Ectodermal cell (in vitro differentiated cells): ENCODE measurements at regions not wholly inside any gene's neighbourhood (a gene's known extent, or its start where the extent isn't known, plus 50 kb on each side); places are given as distances from the start of the nearest gene placed in this dataset.

Experiments
- H3K27ac ChIP-seq: 2 replicates; pipeline ENCODE4 v1.7.0; 2013; ENCODE audit warnings: mild to moderate bottlenecking, low read depth, low read length; ENCODE audit not compliant: insufficient read depth, poor library complexity, severe bottlenecking
- H3K27me3 ChIP-seq: 2 replicates; pipeline ENCODE4 v1.7.0; 2013; ENCODE audit warnings: mild to moderate bottlenecking, low read length; ENCODE audit not compliant: insufficient read depth, control insufficient read depth, poor library complexity, severe bottlenecking
- H3K36me3 ChIP-seq: one replicate; pipeline ENCODE4 v1.7.0; 2013; ENCODE audit warnings: low read length; ENCODE audit not compliant: control insufficient read depth, insufficient read depth
- H3K4me1 ChIP-seq: one replicate; pipeline ENCODE4 v1.7.0; 2013; ENCODE audit warnings: low read length; ENCODE audit not compliant: control insufficient read depth, insufficient read depth
- H3K4me3 ChIP-seq: 2 replicates; pipeline ENCODE4 v1.7.0; 2013; ENCODE audit warnings: low read depth, low read length, control low read depth; ENCODE audit not compliant: insufficient read depth
- H3K9me3 ChIP-seq: 2 replicates; pipeline ENCODE4 v1.7.0; 2013; ENCODE audit warnings: mild to moderate bottlenecking, low read length, moderate library complexity; ENCODE audit not compliant: control insufficient read depth
- WGBS, 2 experiments: methylation state at CpG; one replicate each; pipeline ENCODE4 v1.1.7; 2013; ENCODE audit warnings: missing lambda C conversion rate in 2 of 2; 5-methylcytosine and 5-hydroxymethylcytosine counted together

DNA sequence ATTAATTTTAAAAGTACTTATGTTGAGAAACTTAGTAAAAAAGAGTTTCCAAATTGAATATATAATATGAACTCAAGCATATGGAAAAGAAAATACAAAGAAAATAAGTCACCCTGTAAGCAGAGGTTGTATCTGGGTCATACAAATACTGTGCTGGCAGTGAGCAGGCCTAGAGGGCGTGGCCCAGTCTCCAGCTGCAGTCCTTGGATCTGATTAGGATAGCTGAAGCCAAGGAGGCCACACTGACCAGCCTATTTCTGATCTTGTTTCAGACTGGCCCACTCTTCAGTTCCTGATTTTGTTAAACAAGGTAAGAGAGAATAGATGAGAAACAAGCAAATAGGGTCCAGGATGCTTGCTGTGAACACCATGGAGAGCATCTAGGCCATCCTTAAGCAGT is 228.8 kb downstream of the EPM2A start:
- H3K4me3 ChIP-seq: no peak overlapping the region
- H3K4me1 ChIP-seq: no peaks in the 10 kb centered on the region
- H3K27ac ChIP-seq: no peak overlapping the region
- H3K27me3 ChIP-seq: no peaks in the 10 kb centered on the region
- no peaks in the 10 kb centered on the region for H3K9me3 ChIP-seq
- H3K36me3 ChIP-seq: no peaks in the 10 kb centered on the region
- 92 to 96% methylated on average over 1 of the region's 1 CpG for whole genome bisulfite sequencing, 2 experiments

DNA sequence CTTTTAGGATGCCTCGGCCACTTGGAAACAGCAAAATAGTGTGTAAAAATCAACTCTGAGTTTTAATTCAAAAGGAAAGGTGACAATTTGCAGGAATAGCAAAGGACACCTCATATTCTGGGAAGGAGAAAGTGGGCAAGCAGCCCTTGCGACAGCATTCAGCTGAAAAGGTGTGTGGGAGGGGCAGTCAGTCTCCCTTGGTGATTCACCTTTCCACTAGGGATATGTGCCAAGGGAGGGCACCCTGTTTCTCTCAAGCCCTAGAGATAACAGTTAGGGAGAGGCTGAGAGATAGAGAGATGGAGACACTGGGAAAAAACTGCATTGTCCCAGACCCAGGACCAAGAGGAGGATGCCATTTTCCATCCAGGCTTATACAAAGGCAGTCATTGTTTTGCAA is 228.1 kb downstream of the EPM2A start:
- Histone ChIP-seq H3K4me1 (no peaks in the 10 kb centered on the region), H3K9me3 (no peaks in the 10 kb centered on the region), H3K27me3 (no peaks in the 10 kb centered on the region), H3K4me3 (no peak overlapping the region), H3K36me3 (no peaks in the 10 kb centered on the region), H3K27ac (no peak overlapping the region)
- WGBS, 2 experiments: 97 to 100% methylated on average over 2 of the region's 2 CpGs

GRCh38 chr6:145508107-145508506 is 227.2 kb downstream of the EPM2A start:
- 83 to 100% methylated on average over 1 of the region's 1 CpG for WGBS, 2 experiments

GRCh38 chr6:145517492-145517891 is 217.8 kb downstream of the EPM2A start:
- Histone ChIP-seq H3K36me3 (no peaks in the 10 kb centered on the region), H3K27me3 (no peaks in the 10 kb centered on the region), H3K4me1 (no peaks in the 10 kb centered on the region), H3K4me3 (no peak overlapping the region), H3K9me3 (no peaks in the 10 kb centered on the region), H3K27ac (no peak overlapping the region)
- 95 to 97% methylated on average over 3 to 4 of the region's 4 CpGs for WGBS, 2 experiments

More at GRCh38 chr6:145508107-145508506, 227.2 kb downstream of the EPM2A start:
- H3K27ac ChIP-seq: no peak overlapping the region
- no peaks in the 10 kb centered on the region for H3K36me3 ChIP-seq
- no peaks in the 10 kb centered on the region for H3K4me1 ChIP-seq
- H3K4me3 ChIP-seq: no peak overlapping the region
- no peaks in the 10 kb centered on the region for H3K9me3 ChIP-seq
- no peaks in the 10 kb centered on the region for H3K27me3 ChIP-seq

DNA sequence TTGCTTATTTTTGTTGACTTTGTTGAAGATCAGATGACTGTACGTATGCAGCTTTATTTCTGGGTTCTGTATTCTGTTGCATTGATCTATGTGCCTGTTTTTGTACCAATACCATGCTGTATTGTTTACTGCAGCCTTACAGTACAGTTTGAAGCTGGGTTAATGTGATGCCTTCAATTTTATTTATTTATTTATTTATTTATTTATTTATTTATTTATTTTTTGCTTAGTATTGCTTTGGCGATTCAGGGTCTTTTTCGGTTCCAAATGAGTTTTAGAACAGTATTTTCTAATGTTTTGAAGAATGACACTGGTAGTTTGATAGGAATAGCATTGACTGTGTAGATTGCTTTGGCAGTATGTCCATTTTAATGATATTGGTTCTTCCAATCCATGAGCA is 210.3 kb downstream of the EPM2A start:
- H3K27me3 ChIP-seq: no peaks in the 10 kb centered on the region
- H3K4me3 ChIP-seq: no peak overlapping the region
- no peaks in the 10 kb centered on the region for H3K4me1 ChIP-seq
- H3K9me3 ChIP-seq: no peaks in the 10 kb centered on the region
- H3K27ac ChIP-seq: no peak overlapping the region
- H3K36me3 ChIP-seq: no peaks in the 10 kb centered on the region
- 96 to 97% methylated on average over 3 of the region's 3 CpGs for WGBS, 2 experiments

GRCh38 chr6:145529582-145529981 is 205.7 kb downstream of the EPM2A start:
- Histone ChIP-seq H3K9me3 (no peaks in the 10 kb centered on the region), H3K4me1 (peaks cover 20% of the 10 kb centered on the region), H3K27ac (no peak overlapping the region), H3K4me3 (no peak overlapping the region), H3K36me3 (no peaks in the 10 kb centered on the region), H3K27me3 (no peaks in the 10 kb centered on the region)
- WGBS, 2 experiments: 100% methylated on average over 1 to 2 of the region's 2 CpGs

GRCh38 chr6:145530454-145530853 is 204.9 kb downstream of the EPM2A start:
- no peak overlapping the region for H3K27ac ChIP-seq
- no peaks in the 10 kb centered on the region for H3K9me3 ChIP-seq
- no peak overlapping the region for H3K4me3 ChIP-seq
- no peaks in the 10 kb centered on the region for H3K36me3 ChIP-seq
- H3K27me3 ChIP-seq: no peaks in the 10 kb centered on the region
- H3K4me1 ChIP-seq: peaks cover 20% of the 10 kb centered on the region

DNA sequence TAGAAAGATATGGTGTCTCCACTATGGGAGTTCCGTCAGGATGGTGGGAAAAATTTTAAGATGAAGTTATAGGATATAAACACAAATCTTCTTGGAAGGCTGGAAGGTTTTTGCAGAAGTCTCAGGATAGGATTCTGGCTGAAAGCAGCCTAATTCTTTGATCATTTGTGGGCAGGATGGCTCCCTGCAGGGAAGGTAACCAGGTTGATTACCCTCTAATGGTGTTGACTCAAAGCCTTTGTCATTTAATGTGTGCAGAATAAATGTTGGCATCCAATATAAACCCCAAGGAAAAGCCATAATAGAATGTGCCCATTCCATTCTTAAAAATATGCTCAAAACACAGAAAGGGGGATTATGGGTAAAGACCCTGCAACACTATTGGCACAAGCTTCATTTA is 204.3 kb downstream of the EPM2A start:
- no peak overlapping the region for H3K27ac ChIP-seq
- 67 to 75% methylated on average over 1 of the region's 1 CpG for WGBS, 2 experiments
- no peak overlapping the region for H3K4me3 ChIP-seq
- no peaks in the 10 kb centered on the region for H3K9me3 ChIP-seq
- peaks cover 20% of the 10 kb centered on the region for H3K4me1 ChIP-seq
- H3K36me3 ChIP-seq: no peaks in the 10 kb centered on the region
- H3K27me3 ChIP-seq: no peaks in the 10 kb centered on the region

DNA sequence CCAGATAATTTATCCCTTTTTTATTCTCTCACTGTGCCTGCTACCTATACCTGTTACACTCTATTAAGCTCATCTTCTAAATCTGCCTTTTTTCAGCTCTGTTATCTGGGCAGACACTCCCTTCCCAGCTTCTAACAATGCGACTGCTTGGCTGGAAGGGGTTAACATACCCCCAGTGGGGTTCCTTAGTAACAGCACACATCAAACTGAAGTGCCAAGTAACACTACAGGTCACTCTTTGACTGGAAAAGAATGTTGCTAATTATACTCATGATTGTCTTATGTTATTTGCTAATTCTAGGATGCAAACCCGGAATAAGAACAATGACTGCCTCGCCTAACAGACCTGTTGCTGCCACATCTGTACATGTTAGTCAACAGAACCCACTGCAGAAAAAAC is 203.5 kb downstream of the EPM2A start:
- Histone ChIP-seq H3K4me1 (peaks cover 20% of the 10 kb centered on the region), H3K9me3 (no peaks in the 10 kb centered on the region), H3K27me3 (no peaks in the 10 kb centered on the region), H3K27ac (no peak overlapping the region), H3K4me3 (no peak overlapping the region), H3K36me3 (no peaks in the 10 kb centered on the region)
- WGBS, 2 experiments: 8 to 9% methylated on average over 3 of the region's 3 CpGs

DNA sequence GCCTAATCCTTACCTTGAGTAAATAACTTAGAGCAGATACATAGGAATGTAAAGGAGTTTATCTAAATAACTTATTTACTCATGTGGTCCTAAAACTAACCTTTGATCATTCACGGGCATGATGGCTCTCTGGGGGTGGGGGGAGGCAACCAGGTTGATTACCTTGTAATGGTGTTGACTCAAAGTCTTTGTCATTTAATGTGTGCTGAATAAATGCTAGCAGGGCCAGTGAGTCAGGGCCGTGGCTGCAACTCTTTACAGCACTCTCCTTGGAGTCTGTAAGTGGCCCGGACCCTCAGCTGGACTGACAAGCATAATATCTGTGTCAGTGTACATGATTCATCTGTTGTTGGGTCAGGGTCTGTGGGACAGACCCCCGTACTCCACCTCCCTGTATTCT is 203.0 kb downstream of the EPM2A start:
- no peaks in the 10 kb centered on the region for H3K27me3 ChIP-seq
- 22 to 23% methylated on average over 4 of the region's 4 CpGs for WGBS, 2 experiments
- peaks cover 20% of the 10 kb centered on the region for H3K4me1 ChIP-seq
- H3K4me3 ChIP-seq: no peak overlapping the region
- H3K9me3 ChIP-seq: no peaks in the 10 kb centered on the region
- no peaks in the 10 kb centered on the region for H3K36me3 ChIP-seq
- no peak overlapping the region for H3K27ac ChIP-seq

DNA sequence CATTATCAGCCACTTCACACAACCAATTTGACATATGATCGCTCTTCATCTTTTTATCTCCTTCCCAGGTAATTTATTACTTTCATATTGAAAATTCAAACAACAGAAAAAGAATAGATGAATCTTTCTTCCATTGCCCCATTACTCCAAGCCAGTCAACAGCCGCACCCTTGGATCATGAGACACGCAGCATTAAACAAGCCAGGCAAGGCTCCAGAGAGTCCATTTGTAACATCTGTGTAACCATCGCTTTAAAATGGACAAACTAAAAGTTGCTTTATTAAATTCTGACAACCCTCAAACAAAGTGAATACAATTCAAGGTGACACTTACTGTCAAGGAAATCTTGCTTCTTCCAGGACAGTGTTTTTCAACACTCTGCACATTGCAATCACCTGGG is 200.3 kb downstream of the EPM2A start:
- H3K27ac ChIP-seq: no peak overlapping the region
- H3K9me3 ChIP-seq: no peaks in the 10 kb centered on the region
- 90 to 95% methylated on average over 4 of the region's 4 CpGs for WGBS, 2 experiments

More for the DNA sequence above, 200.3 kb downstream of the EPM2A start:
- Histone ChIP-seq H3K27me3 (no peaks in the 10 kb centered on the region), H3K4me3 (no peak overlapping the region), H3K4me1 (peaks cover 20% of the 10 kb centered on the region), H3K36me3 (no peaks in the 10 kb centered on the region)
